Kidney (tissue), 13 donors: ENCODE measurements at regions not wholly inside any gene's neighbourhood (a gene's known extent, or its start where the extent isn't known, plus 50 kb on each side); places are given as distances from the start of the nearest gene placed in this dataset.

Experiments used
- DNase-seq, 5 donors: peaks; one replicate each; pipeline ENCODE4 v3.0.0-alpha.2; 2013 to 2020
- FAIRE-seq: peaks from 2 replicates; lab custom pipeline; 2012; peaks lifted over from hg19 to GRCh38; lab: Jason Lieb, UNC
- H3K27ac ChIP-seq, 2 donors: one replicate each; pipeline ENCODE4 v1.7.0; 2013; ENCODE audit warnings: low read depth in 2 of 2, low read length in 2 of 2, inconsistent platforms in 1 of 2
- H3K27me3 ChIP-seq: one replicate; pipeline ENCODE4 v1.7.1; 2013; ENCODE audit warnings: low read length, inconsistent platforms; ENCODE audit not compliant: control insufficient read depth, insufficient read depth
- H3K36me3 ChIP-seq, 3 donors: one replicate each; pipeline versions ENCODE4 v1.7.0 to v1.7.1; 2013; ENCODE audit warnings: low read length in 3 of 3, control low read depth in 1 of 3, inconsistent platforms in 1 of 3; ENCODE audit not compliant: insufficient read depth in 3 of 3, control insufficient read depth in 2 of 3
- H3K4me1 ChIP-seq, 3 donors: one replicate each; pipeline versions ENCODE4 v1.7.0 to v1.7.1; 2013; ENCODE audit warnings: low read length in 3 of 3, inconsistent platforms in 1 of 3, low read depth in 1 of 3; ENCODE audit not compliant: control insufficient read depth in 2 of 3, insufficient read depth in 2 of 3
- H3K4me3 ChIP-seq, 3 donors: one replicate each; pipeline versions ENCODE4 v1.7.0 to v1.8.1; 2013; ENCODE audit warnings: low read length in 3 of 3, control low read depth in 1 of 3, inconsistent platforms in 1 of 3
- H3K9ac ChIP-seq, 3 donors: one replicate each; pipeline versions ENCODE4 v1.7.0 to v1.7.1; 2013; ENCODE audit warnings: low read length in 3 of 3, control low read depth in 1 of 3, inconsistent platforms in 1 of 3
- H3K9me3 ChIP-seq, 3 donors: one replicate each; pipeline versions ENCODE4 v1.7.0 to v1.7.1; 2013; ENCODE audit warnings: low read length in 3 of 3, control low read depth in 1 of 3, inconsistent platforms in 1 of 3; ENCODE audit not compliant: control insufficient read depth in 2 of 3, insufficient read depth in 1 of 3
- intact Hi-C: fragments of 100-400 bp; cut with DNase I; formaldehyde crosslinking; loops from one replicate; pipeline ENCODE4 v1.11.1; 2022
- TF ChIP-seq, protein P1 (sequence below): IDR thresholded peaks from 3 replicates; pipeline ENCODE4 v1.5.1; 2012; ENCODE audit warnings: mild to moderate bottlenecking, moderate library complexity, borderline replicate concordance; ENCODE audit not compliant: insufficient read depth; ENCODE audit errors: extremely low read depth
- donor health status: control.
- donor health status: control.
- donor health status: control.
- donor health status: control.
- donor health status: control.
- donor health status: DM: yes; HTN: yes; CAD: no.
- donor health status: Normal renal cell carcinoma (clear cell type).

DNA sequence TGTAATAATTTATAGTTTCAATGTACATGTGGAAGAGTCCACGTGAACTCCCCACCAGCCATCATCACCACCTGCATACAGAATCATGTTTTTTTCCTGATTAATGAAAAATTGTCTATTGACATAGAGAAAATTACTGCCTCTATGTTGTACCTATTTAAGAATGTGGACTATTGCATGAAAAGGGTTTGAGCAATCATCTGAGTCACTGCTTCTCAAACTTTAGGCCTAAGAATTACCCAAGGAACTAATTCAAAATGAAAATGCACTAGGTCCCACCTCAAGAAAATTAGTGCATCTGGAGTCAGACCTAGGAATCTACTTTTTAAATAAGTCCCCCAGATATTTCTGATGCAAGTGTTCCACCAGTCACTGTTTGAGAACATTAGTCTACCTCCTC, 709.3 kb downstream of the MAT2B start:
- no peak overlapping the region for H3K4me3 ChIP-seq
- FAIRE-seq (no peak), DNase-seq (no peak)
- no peaks in the 10 kb centered on the region for H3K27me3 ChIP-seq
- H3K27ac ChIP-seq: no peak overlapping the region
- no peaks in the 10 kb centered on the region for H3K9me3 ChIP-seq
- intact Hi-C loops: no loop called here
- no peaks in the 10 kb centered on the region for H3K4me1 ChIP-seq
- TF ChIP-seq, protein P1, sequence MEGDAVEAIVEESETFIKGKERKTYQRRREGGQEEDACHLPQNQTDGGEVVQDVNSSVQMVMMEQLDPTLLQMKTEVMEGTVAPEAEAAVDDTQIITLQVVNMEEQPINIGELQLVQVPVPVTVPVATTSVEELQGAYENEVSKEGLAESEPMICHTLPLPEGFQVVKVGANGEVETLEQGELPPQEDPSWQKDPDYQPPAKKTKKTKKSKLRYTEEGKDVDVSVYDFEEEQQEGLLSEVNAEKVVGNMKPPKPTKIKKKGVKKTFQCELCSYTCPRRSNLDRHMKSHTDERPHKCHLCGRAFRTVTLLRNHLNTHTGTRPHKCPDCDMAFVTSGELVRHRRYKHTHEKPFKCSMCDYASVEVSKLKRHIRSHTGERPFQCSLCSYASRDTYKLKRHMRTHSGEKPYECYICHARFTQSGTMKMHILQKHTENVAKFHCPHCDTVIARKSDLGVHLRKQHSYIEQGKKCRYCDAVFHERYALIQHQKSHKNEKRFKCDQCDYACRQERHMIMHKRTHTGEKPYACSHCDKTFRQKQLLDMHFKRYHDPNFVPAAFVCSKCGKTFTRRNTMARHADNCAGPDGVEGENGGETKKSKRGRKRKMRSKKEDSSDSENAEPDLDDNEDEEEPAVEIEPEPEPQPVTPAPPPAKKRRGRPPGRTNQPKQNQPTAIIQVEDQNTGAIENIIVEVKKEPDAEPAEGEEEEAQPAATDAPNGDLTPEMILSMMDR: no peak
- H3K36me3 ChIP-seq: no peaks in the 10 kb centered on the region
- no peak overlapping the region for H3K9ac ChIP-seq

DNA sequence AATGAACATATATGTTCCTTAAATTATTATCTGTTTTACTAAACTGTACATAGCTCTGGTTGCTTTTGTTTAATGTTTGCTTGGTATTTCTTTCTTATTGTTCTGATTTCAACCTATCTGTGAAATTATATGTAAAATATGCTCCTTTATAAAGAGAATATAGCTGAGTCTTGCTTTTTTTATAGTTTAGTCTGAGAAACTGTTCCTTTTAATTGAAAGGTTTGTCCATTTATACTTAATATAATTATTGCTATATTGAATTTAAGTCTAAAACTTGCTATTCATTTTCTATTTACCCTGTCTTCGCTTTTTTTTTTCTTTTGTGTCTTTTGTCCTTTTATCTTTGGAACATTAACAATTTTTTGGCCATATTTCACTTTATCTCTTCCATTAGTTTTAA, 712.0 kb downstream of the MAT2B start:
- no peaks in the 10 kb centered on the region for H3K36me3 ChIP-seq
- no peak overlapping the region for H3K4me3 ChIP-seq
- H3K27me3 ChIP-seq: no peaks in the 10 kb centered on the region
- FAIRE-seq: no peak
- H3K9ac ChIP-seq: no peak overlapping the region
- intact Hi-C loops: no loop called here
- no peak overlapping the region for H3K27ac ChIP-seq
- H3K4me1 ChIP-seq: no peaks in the 10 kb centered on the region
- H3K9me3 ChIP-seq: no peaks in the 10 kb centered on the region
- no peak for DNase-seq
- TF ChIP-seq, protein P1: no peak

DNA sequence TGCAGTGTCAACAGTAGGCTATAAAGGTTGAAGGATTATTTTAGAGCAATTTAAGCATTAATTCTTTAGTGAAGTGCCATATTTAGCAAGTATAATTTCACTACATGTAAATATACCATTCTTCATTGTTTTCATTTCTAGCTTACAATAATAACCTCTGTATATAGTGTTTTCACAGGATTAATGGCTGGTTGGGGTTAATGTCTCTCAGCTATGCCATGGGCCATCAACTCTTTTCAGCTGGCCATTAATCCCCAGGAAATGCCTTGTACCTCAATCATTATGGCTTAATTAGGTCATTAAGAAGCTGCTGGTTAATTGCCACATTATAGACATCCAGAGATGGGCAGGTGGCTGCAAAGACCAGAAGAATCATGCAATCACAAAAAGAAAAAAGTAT, 715.1 kb downstream of the MAT2B start:
- no peak for DNase-seq
- Histone ChIP-seq H3K9me3 (no peaks in the 10 kb centered on the region), H3K9ac (no peak overlapping the region), H3K27ac (no peak overlapping the region), H3K4me1 (peaks cover 0 to under 1% (median 0%) of the 10 kb centered on the region in 3 donors), H3K4me3 (no peak overlapping the region), H3K36me3 (no peaks in the 10 kb centered on the region), H3K27me3 (no peaks in the 10 kb centered on the region)
- TF ChIP-seq, protein P1: no peak
- FAIRE-seq: no peak
- intact Hi-C loops: no loop called here

DNA sequence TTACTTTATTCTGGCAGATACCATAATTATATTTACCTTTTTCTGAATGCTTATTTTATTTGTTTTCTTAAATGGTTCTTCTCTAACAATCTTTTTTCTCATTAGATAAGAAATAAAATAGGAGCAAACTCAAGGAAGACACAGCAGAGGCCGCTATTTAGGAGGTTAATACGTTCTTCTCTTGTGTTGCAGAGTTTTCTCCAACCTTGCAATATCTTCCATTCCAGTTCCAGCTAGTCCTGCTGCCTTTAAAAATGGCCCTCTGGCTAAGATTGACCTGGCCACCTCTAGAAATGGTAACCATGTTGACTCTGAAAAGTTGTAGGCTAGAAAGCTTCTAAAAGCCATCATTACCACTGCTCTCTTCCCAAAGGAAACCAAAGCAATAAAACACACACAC, 718.8 kb downstream of the MAT2B start:
- H3K36me3 ChIP-seq: no peaks in the 10 kb centered on the region
- peaks cover 0 to 6% (median 0%) of the 10 kb centered on the region in 3 donors for H3K4me1 ChIP-seq
- peaks cover 0 to 6% (median 0%) of the 10 kb centered on the region in 3 donors for H3K9me3 ChIP-seq
- no peak for FAIRE-seq
- no peak overlapping the region for H3K9ac ChIP-seq
- no peak for DNase-seq
- no peak overlapping the region for H3K4me3 ChIP-seq
- no peak overlapping the region for H3K27ac ChIP-seq
- H3K27me3 ChIP-seq: no peaks in the 10 kb centered on the region
- intact Hi-C loops: no loop called here
- TF ChIP-seq, protein P1: no peak
